ENCODE measurements at regions not wholly inside any gene's neighbourhood (a gene's known extent, or its start where the extent isn't known, plus 50 kb on each side); places are given as distances from the start of the nearest gene placed in this dataset.

DNA sequence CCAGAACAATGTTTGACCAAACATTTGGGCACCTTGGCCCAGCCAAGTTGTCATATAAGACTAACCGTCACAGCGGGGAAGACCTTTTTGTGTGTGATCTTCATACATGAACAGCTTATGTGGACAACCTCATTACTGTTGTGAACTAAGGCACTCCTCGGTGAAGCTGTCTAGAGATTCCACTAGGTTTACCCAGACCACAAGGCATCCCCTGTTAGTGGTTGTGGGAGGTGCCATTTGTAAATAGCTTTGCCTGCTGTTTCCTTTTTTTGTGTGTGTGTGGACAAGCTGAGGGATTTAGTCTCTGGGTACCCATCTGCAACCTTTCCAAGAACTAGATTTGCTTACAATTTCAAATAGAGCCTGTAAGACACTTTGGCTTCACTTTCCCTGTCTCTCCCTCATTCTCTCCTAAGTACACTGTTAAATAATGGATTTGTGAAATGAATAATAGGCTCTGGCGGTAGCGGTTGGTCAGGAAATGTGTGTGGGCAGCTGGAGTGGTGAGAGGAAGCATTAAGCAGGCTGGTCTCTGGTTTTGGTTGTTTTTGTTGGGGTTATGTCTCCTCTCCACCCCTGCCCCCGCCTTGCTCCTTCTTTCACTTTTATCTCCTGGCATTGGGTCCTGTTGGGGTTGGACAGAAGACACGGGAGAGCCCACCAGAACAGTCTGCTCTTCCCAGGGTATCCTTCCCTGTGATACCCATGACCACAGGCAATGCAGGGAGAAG is 727.6 kb downstream of the VRK1 start:
- DNase-seq (ENCODE audit: low spot score), result no peak
- Histone ChIP-seq H3K4me1 (ENCODE audit: control insufficient read depth in 1 of 2, low read depth in 2 of 2) (no peaks in the 10 kb centered on the region), H3K9me3 (no peaks in the 10 kb centered on the region), H3K27ac (no peak overlapping the region), H3K27me3 (replicated peaks; ENCODE audit: insufficient read depth) (no peaks in the 10 kb centered on the region), H3K36me3 (no peaks in the 10 kb centered on the region), H3K4me3 (no peak overlapping the region)
- no peak for ATAC-seq (ENCODE audit: insufficient number of reproducible peaks, low FRiP score, low read depth)
- TF ChIP-seq, protein P1, sequence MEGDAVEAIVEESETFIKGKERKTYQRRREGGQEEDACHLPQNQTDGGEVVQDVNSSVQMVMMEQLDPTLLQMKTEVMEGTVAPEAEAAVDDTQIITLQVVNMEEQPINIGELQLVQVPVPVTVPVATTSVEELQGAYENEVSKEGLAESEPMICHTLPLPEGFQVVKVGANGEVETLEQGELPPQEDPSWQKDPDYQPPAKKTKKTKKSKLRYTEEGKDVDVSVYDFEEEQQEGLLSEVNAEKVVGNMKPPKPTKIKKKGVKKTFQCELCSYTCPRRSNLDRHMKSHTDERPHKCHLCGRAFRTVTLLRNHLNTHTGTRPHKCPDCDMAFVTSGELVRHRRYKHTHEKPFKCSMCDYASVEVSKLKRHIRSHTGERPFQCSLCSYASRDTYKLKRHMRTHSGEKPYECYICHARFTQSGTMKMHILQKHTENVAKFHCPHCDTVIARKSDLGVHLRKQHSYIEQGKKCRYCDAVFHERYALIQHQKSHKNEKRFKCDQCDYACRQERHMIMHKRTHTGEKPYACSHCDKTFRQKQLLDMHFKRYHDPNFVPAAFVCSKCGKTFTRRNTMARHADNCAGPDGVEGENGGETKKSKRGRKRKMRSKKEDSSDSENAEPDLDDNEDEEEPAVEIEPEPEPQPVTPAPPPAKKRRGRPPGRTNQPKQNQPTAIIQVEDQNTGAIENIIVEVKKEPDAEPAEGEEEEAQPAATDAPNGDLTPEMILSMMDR (IDR thresholded peaks at IDR 0.05), result no peak

DNA sequence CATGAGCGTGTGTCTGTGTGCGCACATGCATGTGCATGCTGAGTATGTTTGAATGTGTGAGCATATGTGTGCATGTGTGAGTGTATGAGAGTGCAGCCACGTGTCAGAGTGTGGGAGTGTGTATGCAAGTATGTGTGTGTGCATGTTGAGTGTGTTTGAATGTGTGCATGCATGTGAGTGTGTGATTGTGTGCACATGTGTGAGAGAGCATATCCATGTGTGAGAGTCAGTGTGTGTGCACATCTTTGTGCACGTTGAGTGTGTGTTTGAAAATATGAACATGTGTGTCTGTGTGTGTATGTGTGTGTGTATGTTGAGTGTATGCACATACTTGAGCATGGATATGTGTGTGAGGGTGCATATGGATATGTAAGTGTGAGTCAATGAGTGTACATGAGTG is 730.8 kb downstream of the VRK1 start:
- H3K27me3 ChIP-seq (replicated peaks; ENCODE audit: insufficient read depth), result no peaks in the 10 kb centered on the region

DNA sequence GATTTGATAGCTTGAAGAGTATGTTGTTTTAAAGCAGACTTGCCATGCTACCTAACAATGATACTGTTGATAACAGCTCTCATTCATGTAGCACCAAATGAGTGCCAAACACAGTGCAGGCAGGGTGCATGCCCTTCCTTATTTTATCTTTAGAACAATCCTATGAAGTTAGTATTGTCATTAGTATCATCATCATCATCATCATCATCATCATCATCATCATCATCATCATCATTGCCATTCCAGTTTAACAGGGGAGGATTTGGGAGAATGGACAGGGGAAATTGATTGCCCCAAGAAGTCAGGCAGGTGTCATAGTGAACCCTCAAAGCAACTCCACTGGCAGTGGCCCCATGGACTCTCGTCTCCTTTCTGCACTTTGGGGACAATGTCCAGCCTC is 734.9 kb downstream of the VRK1 start:
- TF ChIP-seq, protein P1 (IDR thresholded peaks at IDR 0.05), result no peak

More for the DNA sequence above, 730.8 kb downstream of the VRK1 start:
- no peak for DNase-seq (ENCODE audit: low spot score)
- no peak overlapping the region for H3K27ac ChIP-seq
- no peaks in the 10 kb centered on the region for H3K9me3 ChIP-seq
- H3K4me3 ChIP-seq, result no peak overlapping the region
- H3K4me1 ChIP-seq (ENCODE audit: control insufficient read depth in 1 of 2, low read depth in 2 of 2), result no peaks in the 10 kb centered on the region
- no peaks in the 10 kb centered on the region for H3K36me3 ChIP-seq
- no peak for ATAC-seq (ENCODE audit: insufficient number of reproducible peaks, low FRiP score, low read depth)
- TF ChIP-seq, protein P1 (IDR thresholded peaks at IDR 0.05), result no peak

DNA sequence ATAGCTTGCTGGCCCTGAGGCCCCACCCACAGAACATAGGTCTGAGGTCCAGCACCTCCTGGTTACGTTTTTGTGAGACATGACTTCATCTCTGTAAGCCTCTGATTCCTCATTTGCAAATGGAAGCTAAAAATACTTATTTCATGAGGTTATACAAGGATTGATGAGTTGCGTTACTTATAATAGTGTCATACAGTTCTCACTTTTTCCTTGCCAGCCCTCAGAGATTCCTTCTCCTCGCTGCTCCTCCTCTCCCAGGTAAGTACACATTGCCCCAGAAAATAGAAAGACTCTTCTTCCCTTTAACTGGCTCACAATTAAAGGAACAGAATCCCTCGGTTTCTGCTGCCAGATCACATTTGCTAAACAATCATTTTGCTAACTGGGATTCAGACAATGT is 739.2 kb downstream of the VRK1 start:
- H3K4me1 ChIP-seq (ENCODE audit: control insufficient read depth in 1 of 2, low read depth in 2 of 2), result no peaks in the 10 kb centered on the region
- DNase-seq (ENCODE audit: low spot score) (no peak), ATAC-seq (ENCODE audit: insufficient number of reproducible peaks, low FRiP score, low read depth) (no peak)
- H3K36me3 ChIP-seq, result no peaks in the 10 kb centered on the region
- H3K4me3 ChIP-seq, result no peak overlapping the region
- no peaks in the 10 kb centered on the region for H3K9me3 ChIP-seq
- TF ChIP-seq, protein P1 (IDR thresholded peaks at IDR 0.05), result no peak
- no peaks in the 10 kb centered on the region for H3K27me3 ChIP-seq (replicated peaks; ENCODE audit: insufficient read depth)
- no peak overlapping the region for H3K27ac ChIP-seq

More for the DNA sequence above, 734.9 kb downstream of the VRK1 start:
- Histone ChIP-seq H3K4me3 (no peak overlapping the region), H3K36me3 (no peaks in the 10 kb centered on the region), H3K9me3 (no peaks in the 10 kb centered on the region), H3K27ac (no peak overlapping the region), H3K4me1 (ENCODE audit: control insufficient read depth in 1 of 2, low read depth in 2 of 2) (no peaks in the 10 kb centered on the region), H3K27me3 (replicated peaks; ENCODE audit: insufficient read depth) (no peaks in the 10 kb centered on the region)
- DNase-seq (ENCODE audit: low spot score) (no peak), ATAC-seq (ENCODE audit: insufficient number of reproducible peaks, low FRiP score, low read depth) (no peak)

DNA sequence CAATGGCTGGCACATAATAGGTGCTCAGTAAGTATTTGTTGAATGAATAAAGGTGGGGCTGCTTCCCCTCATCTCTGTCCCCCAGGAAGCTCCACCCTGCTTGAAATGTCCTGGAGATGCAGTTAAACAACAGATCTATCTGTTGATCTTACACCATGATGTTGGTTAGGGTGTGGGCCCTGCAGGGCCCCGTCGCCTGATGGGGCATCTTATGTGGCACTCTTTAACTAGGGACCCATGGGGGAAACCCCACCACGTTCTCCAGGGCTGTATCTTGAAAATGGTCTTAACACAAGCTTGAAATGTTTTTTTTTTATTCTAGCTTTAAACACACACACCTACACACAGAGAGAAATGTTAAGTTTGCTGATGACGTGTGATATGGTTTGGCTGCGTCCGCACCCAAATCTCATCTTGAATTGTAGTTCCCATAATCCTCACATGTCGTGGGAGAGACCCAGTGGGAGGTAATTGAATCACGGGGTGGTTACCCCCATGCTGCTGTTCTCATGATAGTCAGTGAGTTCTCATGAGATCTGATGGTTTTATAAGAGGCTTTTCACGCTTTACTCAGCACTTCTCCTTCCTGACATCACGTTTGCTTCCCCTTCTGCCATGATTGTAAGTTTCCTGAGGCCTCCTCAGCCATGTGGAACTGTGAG is 741.7 kb downstream of the VRK1 start:
- H3K9me3 ChIP-seq, result no peaks in the 10 kb centered on the region
- no peak overlapping the region for H3K4me3 ChIP-seq
- ATAC-seq (ENCODE audit: insufficient number of reproducible peaks, low FRiP score, low read depth) (no peak), DNase-seq (ENCODE audit: low spot score) (no peak)
- no peak overlapping the region for H3K27ac ChIP-seq
- H3K4me1 ChIP-seq (ENCODE audit: control insufficient read depth in 1 of 2, low read depth in 2 of 2), result no peaks in the 10 kb centered on the region
- no peaks in the 10 kb centered on the region for H3K27me3 ChIP-seq (replicated peaks; ENCODE audit: insufficient read depth)
- TF ChIP-seq, protein P1 (IDR thresholded peaks at IDR 0.05), result no peak
- no peaks in the 10 kb centered on the region for H3K36me3 ChIP-seq
